NCI-H2196 (cell line): ENCODE measurements at regions not wholly inside any gene's neighbourhood (a gene's known extent, or its start where the extent isn't known, plus 50 kb on each side); places are given as distances from the start of the nearest gene placed in this dataset.

Source experiments
- DNase-seq: peaks from one replicate; lab custom pipeline; 2025; ENCODE audit not compliant: unreplicated experiment; lab: John Stamatoyannopoulos, UW

DNA sequence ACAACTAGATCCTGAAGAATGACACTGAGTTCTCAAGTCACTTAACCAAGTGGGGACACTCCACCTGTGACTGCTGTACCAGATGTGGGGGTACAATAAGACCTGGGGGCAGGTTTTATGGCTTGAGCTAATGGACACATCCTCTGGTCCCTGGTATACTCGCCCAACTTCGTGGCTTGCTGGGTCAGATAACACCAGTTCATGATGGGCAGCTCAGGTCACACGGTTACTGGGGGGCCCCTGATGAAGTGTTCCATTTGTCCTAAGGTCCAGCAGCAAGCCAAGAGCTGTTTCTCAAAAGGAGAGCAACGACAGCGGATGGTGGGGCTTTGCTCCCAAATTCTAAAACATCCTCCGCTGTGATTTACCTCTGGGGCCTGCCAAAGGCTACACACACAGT, 1368.4 kb downstream of the BRD1 start:
- DNase-seq, result no peak

DNA sequence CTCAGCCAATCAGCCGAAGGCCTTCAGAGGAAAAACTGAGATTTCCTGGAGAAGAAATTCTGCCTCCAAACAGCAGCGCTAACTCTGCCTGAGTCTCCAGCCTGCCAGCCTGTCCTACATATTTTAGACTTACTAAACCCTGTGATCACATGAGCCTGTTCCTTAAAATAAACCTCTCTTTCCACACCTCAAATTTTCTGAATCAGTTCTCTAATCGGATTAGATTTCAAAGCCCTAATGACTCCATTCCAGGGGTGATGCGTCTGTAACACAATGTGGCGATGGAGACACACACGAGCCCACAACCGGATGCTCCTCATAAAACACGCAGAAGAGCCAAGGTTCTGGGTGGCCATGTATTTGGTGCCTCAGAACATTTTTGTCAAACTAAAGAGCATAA, 1371.2 kb downstream of the BRD1 start:
- DNase-seq, result no peak

DNA sequence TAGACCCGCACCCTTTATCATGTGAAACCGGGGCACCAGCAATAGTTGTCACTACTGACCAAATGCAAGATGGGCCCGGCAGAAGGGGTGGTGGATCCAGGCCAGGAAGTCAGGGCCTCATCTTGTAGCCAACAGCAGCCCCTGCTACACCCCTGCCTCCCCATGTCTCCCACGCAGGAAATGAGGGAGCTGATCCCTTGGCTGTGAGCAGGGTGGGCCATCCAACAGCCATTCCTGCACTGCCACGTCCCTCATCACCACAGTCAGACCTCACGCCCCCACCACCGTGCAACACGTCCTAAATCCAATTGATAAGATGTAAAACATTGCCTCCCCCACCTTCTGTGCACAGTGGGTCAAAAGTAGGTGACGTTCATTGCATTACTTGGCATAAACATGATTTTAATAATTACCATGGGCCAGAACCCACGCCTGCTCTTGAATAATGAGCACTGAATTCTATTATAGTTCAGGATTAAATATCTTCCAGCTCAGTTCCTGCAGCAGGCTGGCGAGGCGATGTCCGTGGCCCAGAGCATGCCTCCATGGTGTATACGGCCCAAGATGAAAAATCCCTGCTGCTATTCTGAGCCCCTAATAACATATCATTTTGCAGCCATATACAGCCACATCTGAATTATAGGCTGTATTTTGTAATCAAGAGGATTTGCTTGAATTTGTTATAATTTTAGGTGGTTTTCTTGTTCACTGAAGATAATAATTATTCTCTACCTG, 1373.8 kb downstream of the BRD1 start:
- no peak for DNase-seq

DNA sequence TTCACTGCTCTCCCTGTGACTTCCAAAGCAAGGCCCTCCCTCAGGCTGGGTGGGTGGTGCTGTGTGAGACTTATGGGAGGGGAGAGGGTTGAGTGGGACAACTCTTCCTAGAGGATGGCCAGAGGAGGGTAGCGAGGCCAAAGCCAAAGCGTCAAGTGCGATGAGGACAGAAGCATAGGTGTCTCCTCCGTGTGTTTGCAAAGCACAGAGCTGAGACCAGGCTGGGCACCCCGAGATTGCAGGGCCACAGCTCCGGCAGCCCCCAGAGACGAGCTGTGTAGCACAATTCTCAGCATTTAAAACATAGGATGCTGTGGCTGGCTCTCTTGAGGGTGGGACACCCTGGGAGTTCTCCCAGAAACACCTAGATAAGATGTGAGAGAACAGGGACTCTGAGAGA, 1374.5 kb downstream of the BRD1 start:
- no peak for DNase-seq

GRCh38 chr22:48452766-48453165, 1374.9 kb downstream of the BRD1 start:
- no peak for DNase-seq

GRCh38 chr22:48451891-48452290, 1375.8 kb downstream of the BRD1 start:
- no peak for DNase-seq

GRCh38 chr22:48450188-48450825, 1377.4 kb downstream of the BRD1 start:
- no peak for DNase-seq

DNA sequence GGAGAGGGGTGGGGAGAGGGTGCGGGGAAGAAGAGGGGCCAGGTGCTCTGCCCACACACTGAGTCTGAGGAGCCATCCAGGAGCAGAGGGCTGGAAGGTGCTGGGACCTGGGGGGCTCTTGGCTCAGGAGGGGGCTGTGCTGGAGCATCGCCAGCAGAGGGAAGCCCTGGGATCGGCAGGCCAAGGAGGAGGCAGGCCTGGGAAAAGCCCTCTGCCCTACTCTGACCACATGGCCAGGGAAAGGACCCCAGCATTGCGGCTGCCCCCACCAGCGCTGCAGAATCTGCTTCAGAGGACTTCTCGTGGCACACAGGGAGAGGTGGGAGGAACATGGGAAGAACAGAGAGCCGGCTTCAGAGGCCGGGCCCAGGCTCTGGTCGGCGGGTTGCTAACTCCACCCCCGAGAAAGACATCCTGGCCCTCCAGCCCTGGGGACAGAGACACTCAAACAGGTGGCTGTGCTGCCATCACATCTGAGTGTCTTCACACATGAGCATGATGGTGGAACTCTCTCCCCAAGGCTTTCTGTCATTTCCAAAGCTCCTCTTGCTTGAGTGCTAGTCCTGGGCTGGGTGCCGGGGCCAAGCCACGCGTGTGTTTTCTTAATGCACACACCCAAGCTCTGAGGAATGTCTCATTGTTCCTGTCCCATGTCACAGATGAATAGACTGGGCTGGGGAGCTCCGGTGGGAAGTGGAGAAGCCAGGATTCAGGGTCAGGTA, 1378.0 kb downstream of the BRD1 start:
- no peak for DNase-seq

GRCh38 chr22:48448821-48449220, 1378.9 kb downstream of the BRD1 start:
- no peak for DNase-seq

- no peak for DNase-seq
Observed at GRCh38 chr22:48445113-48445827, 1382.4 kb downstream of the BRD1 start.

- no peak for DNase-seq
Observed at GRCh38 chr22:48444320-48445112, 1383.2 kb downstream of the BRD1 start.

DNA sequence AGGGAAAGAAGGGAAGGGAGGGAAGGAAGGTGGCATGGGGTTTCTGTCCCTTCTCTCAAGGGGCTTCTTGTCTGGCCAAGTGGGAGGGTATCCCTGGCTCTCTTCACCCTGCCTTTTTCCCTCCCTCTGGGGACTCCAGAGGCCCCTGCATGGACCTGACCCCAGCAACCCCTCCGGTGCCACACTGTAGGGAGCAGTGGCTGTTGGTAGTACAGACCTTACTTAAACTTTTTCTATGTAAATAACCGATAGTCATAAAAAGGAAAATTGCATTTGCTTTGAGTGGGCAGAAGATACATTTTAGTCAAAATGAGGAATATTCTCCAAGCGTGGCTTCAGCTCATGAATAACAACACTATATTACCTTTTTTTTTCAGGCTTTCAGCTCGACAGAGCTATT, 1384.0 kb downstream of the BRD1 start:
- DNase-seq, result no peak

DNA sequence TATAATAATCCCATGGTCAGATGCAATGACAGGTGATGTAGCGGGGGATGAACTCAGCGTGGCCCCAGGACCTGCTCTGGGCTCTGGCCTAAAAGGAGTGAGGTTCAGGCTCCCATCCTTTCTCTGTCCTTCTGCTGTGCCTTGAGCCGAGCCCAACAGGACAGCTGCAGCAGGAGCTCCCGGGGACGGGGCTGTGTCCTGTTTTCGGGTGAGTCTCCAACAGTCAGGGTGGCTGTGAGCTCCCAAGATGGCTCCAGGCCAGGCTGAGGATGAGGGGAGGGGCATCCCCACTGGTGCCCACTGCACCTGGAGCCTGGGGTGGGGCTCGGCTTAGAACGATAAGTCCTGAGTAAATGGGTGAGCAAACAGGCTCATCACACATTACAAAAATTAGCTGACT, 1385.0 kb downstream of the BRD1 start:
- no peak for DNase-seq

- DNase-seq, result no peak
Observed at GRCh38 chr22:48441553-48441850, 1386.2 kb downstream of the BRD1 start.

GRCh38 chr22:48440673-48441552, 1386.8 kb downstream of the BRD1 start:
- no peak for DNase-seq

DNA sequence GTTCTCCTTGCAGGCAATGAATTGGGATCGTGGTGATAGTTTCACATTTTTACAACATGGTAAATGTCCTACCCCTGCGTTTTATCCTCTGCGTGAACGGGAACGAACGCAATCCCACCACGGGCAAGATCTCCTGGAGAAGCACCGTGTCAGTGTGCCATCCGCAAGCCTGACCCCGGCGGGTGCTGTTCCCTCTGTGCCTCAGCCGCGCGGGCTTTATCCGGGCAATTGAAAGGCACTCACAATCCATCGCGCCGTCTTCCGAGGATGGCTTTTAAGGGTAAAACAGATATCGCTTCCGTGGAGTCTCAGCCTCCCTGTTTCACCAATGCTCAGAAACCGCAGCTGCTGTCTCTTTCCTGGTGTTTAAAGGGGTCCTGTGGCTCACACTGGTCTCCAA, 1387.5 kb downstream of the BRD1 start:
- no peak for DNase-seq

DNA sequence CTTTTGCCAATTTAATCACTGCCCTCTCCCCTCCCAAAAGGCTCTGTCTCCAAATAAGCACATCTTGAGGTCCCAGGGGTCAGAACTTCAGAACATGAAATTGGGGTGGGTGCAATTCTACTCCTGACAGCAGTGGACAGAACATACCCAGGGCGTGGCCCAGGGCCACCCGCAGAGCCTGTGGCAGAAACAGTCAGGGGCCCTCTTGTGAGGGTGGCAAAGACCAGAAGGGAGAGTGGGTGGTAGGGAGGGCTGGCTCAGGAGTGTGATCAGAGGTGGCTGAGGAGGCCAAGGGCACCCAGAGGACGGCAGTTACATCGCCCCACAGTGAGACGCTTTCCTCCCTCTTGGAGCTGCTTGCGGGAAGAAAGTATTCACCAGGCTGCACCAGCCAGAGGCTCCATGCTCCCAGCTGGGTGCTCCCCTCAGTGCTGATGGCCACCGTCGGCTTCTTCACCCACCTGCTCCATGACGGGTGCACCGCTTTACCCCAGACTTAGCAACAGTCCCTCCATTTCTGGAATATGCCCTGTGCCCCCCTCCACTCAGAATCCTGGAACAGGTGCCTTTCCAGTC, 1388.0 kb downstream of the BRD1 start:
- DNase-seq, result no peak

GRCh38 chr22:48438800-48439559, 1388.7 kb downstream of the BRD1 start:
- DNase-seq, result no peak

DNA sequence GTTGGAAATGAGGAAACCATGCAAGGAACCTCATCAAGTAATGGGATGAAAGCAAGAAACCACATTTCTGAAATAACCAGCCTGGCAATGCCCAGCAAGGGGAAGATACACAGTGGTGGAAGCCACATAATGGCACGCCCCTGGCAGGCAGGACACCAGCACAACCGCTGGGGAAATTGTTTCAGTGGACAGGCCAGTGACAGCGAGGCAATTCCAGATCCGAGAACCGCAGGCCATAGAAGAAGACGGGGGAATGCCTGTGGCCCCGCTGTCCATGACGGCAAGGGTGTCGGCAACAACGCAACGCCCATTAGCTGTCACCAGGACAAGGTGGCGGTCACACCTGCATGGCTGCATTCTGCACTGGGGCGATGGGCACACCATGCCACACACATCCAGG, 1389.6 kb downstream of the BRD1 start:
- DNase-seq, result no peak
